Thoracic aorta (tissue), 2 donors: ENCODE measurements at regions not wholly inside any gene's neighbourhood (a gene's known extent, or its start where the extent isn't known, plus 50 kb on each side); places are given as distances from the start of the nearest gene placed in this dataset.

Experiments
- ATAC-seq: fragments of 150-250 bp; one replicate; pipeline ENCODE4 v1.8.0; 2017; ENCODE audit warnings: low read depth; ENCODE audit not compliant: insufficient number of reproducible peaks, low FRiP score
- DNase-seq: peaks from one replicate; pipeline ENCODE4 v3.0.0-alpha.2; 2020; ENCODE audit warnings: low spot score
- H3K27ac ChIP-seq, 2 donors: fragments of 200-600 bp; sonication (generic); 1 replicate in 1 of 2; 2 replicates in 1 of 2; pipeline ENCODE4 v1.5.1; 2016; ENCODE audit warnings: mild to moderate bottlenecking in 2 of 2, moderate library complexity in 2 of 2
- H3K27me3 ChIP-seq: fragments of 200-600 bp; sonication (generic); replicated peaks from 2 replicates; pipeline ENCODE4 v1.6.0; 2016; ENCODE audit warnings: mild to moderate bottlenecking; ENCODE audit not compliant: insufficient read depth
- H3K36me3 ChIP-seq: fragments of 200-600 bp; sonication (generic); one replicate; pipeline ENCODE4 v1.5.1; 2016
- H3K4me1 ChIP-seq, 2 donors: fragments of 200-600 bp; sonication (generic); 1 replicate in 1 of 2; 2 replicates in 1 of 2; pipeline versions ENCODE4 v1.5.1 to v1.6.0; 2016; ENCODE audit warnings: low read depth in 2 of 2, mild to moderate bottlenecking in 1 of 2; ENCODE audit not compliant: control insufficient read depth in 1 of 2
- H3K4me3 ChIP-seq: fragments of 200-600 bp; sonication (generic); 2 replicates; pipeline ENCODE4 v1.5.1; 2016; ENCODE audit warnings: mild to moderate bottlenecking
- H3K9me3 ChIP-seq: fragments of 200-600 bp; sonication (generic); 2 replicates; pipeline ENCODE4 v1.5.1; 2016
- CTCF ChIP-seq: fragments of 200-600 bp; sonication (generic); IDR thresholded peaks from one replicate; pipeline ENCODE4 v1.5.1; 2019; ENCODE audit warnings: antibody characterized with exemption

- Histone ChIP-seq H3K9me3 (no peaks in the 10 kb centered on the region), H3K27ac (no peak overlapping the region), H3K36me3 (no peaks in the 10 kb centered on the region), H3K27me3 (no peaks in the 10 kb centered on the region), H3K4me1 (peaks cover 2 to 14% of the 10 kb centered on the region in 2 donors), H3K4me3 (no peak overlapping the region)
- TF ChIP-seq CTCF: no peak
- DNase-seq (no peak), ATAC-seq (no peak)
Observed at GRCh38 chr6:118744261-118744941, 93.0 kb upstream of the CEP85L start.

- no peaks in the 10 kb centered on the region for H3K9me3 ChIP-seq
- no peak overlapping the region for H3K27ac ChIP-seq
- H3K36me3 ChIP-seq: no peaks in the 10 kb centered on the region
- H3K27me3 ChIP-seq: no peaks in the 10 kb centered on the region
- no peak overlapping the region for H3K4me3 ChIP-seq
- no peak for TF ChIP-seq CTCF
- DNase-seq (no peak), ATAC-seq (no peak)
- H3K4me1 ChIP-seq: peaks cover 0 to 10% of the 10 kb centered on the region in 2 donors
Observed at GRCh38 chr6:118743746-118744145, 92.4 kb upstream of the CEP85L start.

GRCh38 chr6:118740372-118740771 is 89.0 kb upstream of the CEP85L start:
- ATAC-seq (no peak), DNase-seq (no peak)
- Histone ChIP-seq H3K9me3 (no peaks in the 10 kb centered on the region), H3K4me1 (no peaks in the 10 kb centered on the region), H3K27ac (no peak overlapping the region), H3K4me3 (no peak overlapping the region), H3K36me3 (no peaks in the 10 kb centered on the region), H3K27me3 (no peaks in the 10 kb centered on the region)
- no peak for TF ChIP-seq CTCF

GRCh38 chr6:118739696-118740353 is 88.4 kb upstream of the CEP85L start:
- no peaks in the 10 kb centered on the region for H3K27me3 ChIP-seq
- no peak for TF ChIP-seq CTCF
- H3K9me3 ChIP-seq: no peaks in the 10 kb centered on the region
- H3K4me3 ChIP-seq: no peak overlapping the region
- H3K4me1 ChIP-seq: no peaks in the 10 kb centered on the region
- DNase-seq (no peak), ATAC-seq (no peak)
- no peaks in the 10 kb centered on the region for H3K36me3 ChIP-seq
- H3K27ac ChIP-seq: no peak overlapping the region

GRCh38 chr6:118736440-118736839 is 85.0 kb upstream of the CEP85L start:
- no peak for TF ChIP-seq CTCF
- no peak overlapping the region for H3K27ac ChIP-seq

More at GRCh38 chr6:118736440-118736839, 85.0 kb upstream of the CEP85L start:
- no peaks in the 10 kb centered on the region for H3K9me3 ChIP-seq
- H3K36me3 ChIP-seq: no peaks in the 10 kb centered on the region
- no peak for DNase-seq
- no peaks in the 10 kb centered on the region for H3K4me1 ChIP-seq
- no peak for ATAC-seq
- no peaks in the 10 kb centered on the region for H3K27me3 ChIP-seq
- no peak overlapping the region for H3K4me3 ChIP-seq
